ENCODE measurements at regions not wholly inside any gene's neighbourhood (a gene's known extent, or its start where the extent isn't known, plus 50 kb on each side); places are given as distances from the start of the nearest gene placed in this dataset.

DNA sequence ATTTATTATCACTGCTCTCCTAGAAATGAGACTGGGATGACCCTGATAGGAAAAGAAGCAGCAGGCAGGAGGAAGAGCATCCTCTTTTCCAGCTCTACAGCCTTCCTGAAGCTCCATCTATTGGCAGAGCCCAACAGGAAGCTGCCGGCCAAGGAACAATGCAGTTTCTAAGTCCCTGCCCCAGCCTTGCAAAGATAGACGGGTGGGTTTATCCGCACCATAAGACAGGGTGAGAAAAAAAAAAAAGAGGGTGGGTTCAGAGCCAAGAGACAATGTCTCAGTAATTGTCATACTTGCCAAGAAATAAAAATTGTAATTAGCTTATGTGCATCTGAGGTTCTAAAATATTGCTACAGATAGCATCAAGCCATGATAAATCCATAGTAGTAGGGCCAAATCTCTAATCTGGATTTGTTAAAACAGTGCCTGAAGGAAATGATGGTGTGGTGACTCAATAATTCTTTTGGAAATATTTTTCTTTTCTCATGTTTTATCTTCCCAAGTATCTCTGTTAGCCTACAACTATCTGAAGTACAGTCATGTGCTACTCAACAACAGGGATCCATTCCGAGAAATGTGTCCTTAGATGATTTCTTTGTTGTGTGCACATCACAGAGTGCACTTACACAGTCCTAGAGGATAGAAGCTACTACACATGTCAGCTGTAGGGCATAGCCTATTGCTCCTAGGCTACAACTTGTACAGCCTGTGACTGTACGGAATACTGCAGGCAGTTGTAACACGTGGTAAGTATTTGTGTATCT is 242.9 kb upstream of the CXCL12 start:
- DNase-seq, result no peak

DNA sequence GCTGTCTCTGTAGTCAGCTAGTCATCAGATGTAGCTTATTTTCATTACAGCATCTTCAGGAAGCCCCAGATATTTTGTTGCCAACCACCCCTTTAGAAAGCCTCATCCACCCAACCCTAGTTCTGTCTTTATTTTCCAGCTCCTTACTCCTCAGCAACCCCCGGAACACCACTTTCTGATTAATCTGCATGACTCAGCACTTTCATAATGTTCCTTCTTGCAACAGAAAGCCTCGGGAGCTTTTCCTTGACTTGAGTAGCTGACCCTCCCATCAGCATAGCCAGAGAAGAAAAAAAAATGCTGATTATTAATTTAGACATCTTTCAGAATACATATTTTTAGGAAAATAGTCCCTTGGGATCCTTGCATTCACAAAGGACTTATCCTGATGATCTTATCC is 244.0 kb upstream of the CXCL12 start:
- no peak for DNase-seq

GRCh38 chr10:44635176-44635575 is 250.3 kb upstream of the CXCL12 start:
- no peak for DNase-seq

DNA sequence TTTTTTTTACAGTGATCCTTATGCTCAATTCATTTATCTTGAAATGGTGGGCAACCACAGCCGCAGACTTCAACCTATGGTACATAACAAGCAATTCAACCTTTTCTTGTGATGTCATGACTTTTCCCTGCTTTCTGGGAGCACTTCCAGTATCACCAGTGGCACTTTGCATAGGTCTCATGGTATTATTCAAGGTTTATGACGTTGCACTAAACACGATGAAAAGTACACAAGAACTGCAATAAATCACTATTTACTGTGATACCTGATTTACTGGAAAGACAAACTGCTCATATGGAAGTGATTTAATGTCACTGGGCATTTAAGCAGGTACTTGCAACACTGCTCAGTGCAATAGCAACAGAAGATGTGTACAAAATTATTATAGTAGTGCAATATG is 251.7 kb upstream of the CXCL12 start:
- DNase-seq, result no peak

- DNase-seq, result no peak
Observed at GRCh38 chr10:44640429-44640828, 255.5 kb upstream of the CXCL12 start.

- no peak for DNase-seq
Observed at GRCh38 chr10:44647473-44647872, 262.6 kb upstream of the CXCL12 start.

DNA sequence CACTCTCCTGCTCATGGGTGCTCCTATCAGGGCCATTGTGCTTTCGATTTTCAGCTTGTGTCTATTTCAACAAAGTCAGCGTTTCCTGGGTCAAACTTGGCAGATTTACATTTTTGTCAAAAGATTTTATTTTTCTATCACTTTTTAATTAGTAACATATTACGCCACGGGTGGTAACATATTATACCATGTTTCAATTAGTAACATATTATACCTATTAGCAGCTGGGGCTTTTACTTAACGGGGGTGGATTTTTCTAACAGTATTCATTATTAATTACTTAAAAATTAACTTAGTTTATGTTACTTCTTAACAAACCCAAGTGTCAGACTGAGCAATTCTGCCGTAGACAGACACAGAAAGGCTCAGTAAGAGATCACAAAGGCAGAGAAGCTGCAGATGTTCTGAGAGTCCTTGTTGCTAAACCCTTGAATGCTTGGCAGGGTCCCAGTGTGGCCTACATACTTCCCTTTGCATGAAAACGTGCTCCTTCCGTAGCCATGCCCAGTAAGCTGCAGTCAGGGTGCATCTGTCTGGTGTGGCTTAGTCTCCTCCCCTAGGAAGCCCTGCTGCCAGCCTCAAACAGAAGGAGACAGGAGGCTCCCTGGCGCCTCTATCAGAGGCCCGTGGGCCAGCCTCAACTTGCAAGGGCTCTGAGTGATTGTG is 263.1 kb upstream of the CXCL12 start:
- DNase-seq, result peak; percentile 36

DNA sequence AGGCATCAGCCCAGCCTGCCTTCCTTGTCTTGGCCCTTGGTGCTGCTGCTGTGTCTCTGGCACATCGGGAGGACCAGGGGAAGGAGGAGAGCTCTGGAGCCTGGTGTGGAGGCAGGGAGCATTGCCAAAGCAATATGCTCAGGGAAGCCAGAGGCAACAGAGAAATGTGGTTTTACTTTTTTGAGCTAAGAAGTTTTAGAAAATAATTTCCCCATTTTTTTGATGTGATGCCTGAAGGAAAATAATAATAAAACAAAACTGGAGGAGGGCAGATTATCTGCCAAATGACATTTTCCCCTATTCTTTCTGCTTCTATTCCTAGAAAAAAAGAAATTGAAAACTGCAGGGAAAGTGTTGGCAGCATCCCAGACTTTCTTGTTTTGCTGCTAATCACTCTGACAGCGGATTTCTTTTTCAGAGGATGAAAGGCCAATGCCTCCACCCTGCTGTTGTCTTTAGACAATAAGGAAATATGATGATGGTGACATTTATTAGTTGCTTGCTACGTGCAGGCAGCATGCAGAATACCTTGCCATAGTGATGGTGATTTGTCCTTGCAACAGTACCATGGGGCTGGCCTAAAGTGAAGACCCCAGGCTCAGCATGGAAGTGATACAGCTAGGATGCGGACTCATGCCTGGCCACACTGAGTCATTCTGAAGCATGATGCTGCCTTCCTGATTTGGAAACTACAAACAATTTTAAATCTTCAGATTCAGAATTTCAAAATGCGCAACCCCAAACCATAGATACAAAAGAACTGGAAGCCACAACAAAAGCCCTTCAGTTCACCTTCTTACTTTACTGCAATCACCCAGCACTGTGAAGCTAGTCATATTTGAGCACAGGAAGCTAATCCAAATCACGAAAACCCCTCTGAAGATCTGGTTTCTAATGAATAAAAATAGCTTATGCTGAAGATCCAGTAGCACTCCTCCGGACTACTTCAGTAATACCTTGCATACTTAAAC is 260.2 kb upstream of the TMEM72 start:
- DNase-seq, result no peak

GRCh38 chr10:44651834-44652233 is 259.3 kb upstream of the TMEM72 start:
- no peak for DNase-seq

GRCh38 chr10:44659320-44659719 is 251.8 kb upstream of the TMEM72 start:
- DNase-seq, result no peak

DNA sequence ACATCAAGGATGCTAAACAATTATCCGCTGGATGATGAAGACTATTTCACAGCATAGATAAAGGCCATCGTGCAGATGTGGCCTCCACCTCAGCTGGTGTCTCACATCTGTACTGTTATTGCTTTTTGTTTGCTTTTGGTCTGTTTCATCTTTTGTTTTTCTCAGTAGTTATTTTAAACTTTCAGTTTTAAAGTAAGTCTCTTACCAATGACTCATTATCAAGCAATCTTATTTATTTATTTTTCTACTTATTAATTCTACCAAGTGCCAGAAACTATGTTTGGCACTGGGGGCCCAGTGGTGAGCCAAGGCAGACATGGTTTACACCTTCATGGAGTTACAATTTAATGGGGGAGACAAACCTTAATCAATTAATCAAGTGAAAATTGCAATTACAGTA is 250.9 kb upstream of the TMEM72 start:
- no peak for DNase-seq

DNA sequence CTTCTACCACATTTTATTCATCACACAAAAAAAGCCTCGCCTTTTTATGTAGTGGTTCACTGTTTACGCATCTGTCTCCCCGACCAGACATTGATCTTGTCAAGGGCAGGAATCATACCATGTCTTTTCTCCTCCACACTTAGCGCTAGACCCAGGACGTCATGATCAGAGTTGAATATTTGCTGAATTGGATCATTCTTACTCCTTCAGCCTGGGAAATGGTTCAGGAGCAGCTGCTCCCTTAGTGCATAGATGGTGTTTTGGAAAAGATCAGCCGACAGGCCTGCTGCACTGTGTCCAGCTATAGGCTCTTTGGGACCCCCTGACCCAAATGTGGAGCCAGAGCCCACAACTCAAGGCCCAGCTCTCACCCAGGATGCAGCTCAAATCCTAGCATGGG is 249.1 kb upstream of the TMEM72 start:
- no peak for DNase-seq

- DNase-seq, result no peak
Observed at GRCh38 chr10:44668336-44668735, 242.8 kb upstream of the TMEM72 start.

DNA sequence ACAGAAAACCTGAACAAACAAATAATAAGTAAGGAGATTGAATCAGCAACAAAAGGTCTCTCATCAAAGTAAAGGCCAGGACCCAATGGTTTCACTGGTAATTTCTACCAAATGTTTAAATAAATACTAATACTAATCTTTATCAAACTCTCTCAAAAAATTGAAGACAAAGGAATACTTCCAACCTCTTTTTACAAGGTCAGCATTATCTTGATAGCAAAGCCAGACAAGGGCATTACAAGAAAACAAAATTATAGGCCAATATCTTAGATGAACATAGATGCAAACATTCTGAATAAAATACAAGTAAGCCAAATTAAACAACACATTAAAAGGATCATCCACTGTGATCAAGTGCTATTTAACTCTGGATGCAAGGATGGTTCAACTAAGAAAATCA is 239.8 kb upstream of the TMEM72 start:
- no peak for DNase-seq

GRCh38 chr10:44673245-44673983 is 237.7 kb upstream of the TMEM72 start:
- DNase-seq, result no peak

GRCh38 chr10:44674536-44675386 is 236.4 kb upstream of the TMEM72 start:
- no peak for DNase-seq

DNA sequence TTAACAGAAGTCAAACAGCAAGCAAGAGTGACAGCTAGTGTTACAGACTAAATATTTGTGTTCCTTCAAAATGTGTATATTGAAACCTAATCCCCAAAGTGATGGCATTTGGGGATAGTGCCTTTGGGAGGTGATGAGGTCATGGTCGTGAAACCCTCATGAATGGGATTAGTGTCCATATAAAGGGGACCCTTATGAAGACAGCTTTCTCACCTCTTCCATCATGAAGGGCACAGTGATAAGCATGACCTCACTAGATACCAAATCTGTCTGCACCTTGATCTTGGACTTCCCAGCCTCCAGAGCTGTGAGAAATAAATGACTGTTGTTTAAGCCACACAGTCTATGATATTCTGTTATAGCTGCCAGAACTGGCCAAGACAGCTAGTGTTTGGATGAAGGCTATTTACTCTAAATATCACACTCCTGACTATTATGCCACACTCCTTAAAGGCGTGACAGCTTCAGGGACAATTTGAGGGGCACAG is 235.7 kb upstream of the TMEM72 start:
- no peak for DNase-seq

DNA sequence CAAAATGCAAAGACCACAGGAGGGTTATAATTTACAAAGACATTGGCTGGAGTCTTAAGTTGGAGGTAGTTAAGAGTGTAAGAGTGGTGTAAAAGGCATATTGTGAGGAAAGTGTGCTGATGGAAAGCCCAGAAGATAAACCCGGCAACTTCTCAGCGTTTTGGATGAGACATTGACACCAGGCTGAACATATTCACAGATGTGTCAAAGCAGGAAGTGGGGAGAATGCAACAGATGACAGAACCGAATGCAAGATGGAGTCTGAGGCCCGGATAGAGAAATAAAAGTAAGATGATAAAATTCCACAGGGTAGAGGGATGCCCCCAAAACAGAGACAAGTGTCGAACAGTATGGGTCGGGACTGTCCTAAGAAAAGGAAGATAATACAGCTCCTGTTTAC is 230.4 kb upstream of the TMEM72 start:
- DNase-seq, result no peak

DNA sequence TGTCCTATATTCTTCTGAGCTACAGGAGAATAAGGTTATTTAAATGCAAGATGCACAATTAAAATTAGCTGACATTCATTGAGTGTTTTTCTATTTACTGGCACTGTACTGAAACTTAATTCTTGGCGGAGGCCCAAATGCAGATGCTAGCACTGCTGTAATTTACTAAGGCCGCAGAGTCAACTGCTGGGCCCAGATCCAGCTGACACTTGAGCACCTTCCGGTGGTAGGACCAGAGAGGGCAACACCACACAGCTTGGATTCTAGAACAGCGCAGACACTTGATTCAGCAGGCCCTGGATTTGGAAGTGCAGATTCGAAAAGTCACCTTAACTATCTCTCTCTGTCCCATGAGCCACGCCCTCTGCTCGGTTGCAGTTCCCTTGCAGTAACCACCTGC is 228.6 kb upstream of the TMEM72 start:
- no peak for DNase-seq

DNA sequence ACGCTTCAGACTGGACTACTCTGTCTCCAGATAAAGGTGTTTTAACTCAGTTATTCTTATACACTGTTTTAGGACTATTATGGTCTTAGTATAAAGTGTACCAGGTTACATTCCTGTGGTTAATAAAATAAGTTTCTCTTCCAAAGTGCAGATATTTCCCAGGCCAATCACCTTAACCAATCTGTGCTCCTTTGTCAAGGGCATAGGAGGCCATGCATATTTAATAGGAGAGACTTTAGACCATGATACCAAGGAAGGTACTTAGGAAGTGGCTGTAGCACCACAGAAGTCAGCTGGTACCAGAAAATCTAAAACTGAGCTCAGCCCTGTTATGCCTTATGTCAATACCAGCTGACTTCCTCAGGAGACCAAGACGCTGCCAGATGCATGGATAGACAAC is 226.5 kb upstream of the TMEM72 start:
- no peak for DNase-seq

GRCh38 chr10:44685220-44685619 is 225.9 kb upstream of the TMEM72 start:
- no peak for DNase-seq
